HG02870 (cell line): ENCODE measurements at regions not wholly inside any gene's neighbourhood (a gene's known extent, or its start where the extent isn't known, plus 50 kb on each side); places are given as distances from the start of the nearest gene placed in this dataset.

ENCODE experiments used
- ATAC-seq: cut with Tn5 transposase; IDR thresholded peaks from one replicate; pipeline ENCODE4 v1.9.1; 2021; ENCODE audit warnings: mild to moderate bottlenecking, moderate library complexity; ENCODE audit not compliant: unreplicated experiment

DNA sequence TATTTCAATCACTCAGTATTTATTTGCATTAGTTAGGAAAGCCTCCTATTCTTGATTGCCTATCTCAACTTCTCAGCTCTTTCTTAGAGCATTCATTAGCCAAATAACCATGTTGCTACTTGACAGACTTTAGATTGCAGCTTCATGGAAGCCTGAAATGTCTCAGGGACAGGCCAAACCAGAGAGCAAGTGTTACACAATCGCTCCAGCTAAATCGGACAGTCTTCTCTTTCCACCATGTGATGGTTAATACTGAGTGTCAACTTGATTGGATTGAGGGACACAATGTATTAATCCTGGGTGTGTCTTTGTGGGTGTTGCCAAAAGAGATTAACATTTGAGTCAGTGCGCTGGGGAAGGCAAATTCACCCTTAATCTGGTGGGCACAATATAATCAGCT is 106.5 kb upstream of the DRD2 start:
- no peak for ATAC-seq

DNA sequence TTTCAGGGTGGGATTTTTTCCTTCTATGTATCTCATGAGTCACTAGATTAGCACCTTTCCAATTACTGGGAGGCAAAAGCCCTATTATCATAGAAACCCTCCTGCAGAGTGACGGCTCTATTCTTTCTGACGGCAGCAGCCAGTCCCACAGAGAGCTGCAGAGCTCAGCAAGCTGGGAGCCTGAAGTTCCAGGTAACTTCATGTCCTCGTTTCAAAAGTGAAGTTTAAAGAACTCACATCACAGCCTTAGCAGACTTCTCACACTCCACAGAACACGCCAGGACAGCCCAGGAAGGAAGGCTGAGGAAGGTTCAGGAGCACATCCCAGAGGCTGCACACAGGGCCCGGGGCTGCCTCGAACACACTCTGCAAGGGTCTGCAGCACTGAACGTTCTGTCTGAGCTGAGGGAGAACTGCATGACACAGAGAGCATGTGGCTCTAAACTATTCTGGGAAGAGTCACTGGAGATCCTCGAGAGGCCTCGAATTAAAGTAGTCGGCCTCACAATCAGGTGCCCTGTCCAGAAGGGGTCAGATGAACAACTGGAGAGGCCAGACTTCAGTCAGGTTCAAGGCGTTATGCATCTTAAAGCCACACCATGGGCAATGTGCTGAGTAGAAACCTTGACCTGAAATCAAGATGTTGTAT is 104.2 kb upstream of the DRD2 start:
- ATAC-seq, result no peak

DNA sequence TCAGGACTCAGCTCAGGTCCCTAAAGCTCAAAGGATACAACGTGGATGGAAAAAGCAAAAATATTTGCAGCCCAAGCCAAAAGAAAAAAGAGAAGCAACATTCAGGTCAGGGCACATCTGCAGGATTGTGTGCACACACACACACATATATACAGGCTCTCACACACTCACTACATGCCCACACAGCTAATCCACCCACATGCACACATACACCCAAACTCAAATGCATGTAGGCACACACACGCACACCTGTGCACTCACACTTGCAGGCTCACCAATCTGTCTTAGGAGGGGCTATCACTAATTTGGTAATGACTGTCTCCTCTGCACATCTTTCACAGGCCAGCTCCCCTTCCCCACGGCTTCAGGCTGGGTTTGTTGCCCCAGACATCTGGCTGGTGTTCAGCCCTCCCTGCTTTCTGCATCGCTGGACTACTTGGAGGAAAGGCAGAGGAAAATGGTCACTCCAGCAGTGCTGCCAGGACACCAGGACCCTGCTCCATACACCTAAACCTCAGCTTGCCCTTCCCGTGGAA is 103.6 kb upstream of the DRD2 start:
- ATAC-seq, result no peak

DNA sequence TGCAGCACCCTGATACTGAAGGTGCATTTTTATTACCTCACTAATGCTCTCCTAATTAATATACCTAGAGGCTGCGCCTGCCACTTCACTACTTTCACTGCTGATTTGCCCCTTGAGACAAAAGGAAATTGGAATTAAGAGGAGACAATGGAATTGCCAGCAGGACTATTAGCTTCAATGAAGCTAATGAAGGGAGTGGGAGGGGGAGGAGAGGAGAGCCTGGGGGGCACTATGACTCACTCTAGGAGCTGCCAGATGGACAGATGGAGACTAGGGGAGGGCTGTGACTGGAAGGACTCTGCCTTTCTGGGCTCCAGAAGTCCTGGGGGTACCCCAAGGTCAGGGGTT is 102.8 kb upstream of the DRD2 start:
- ATAC-seq, result no peak

DNA sequence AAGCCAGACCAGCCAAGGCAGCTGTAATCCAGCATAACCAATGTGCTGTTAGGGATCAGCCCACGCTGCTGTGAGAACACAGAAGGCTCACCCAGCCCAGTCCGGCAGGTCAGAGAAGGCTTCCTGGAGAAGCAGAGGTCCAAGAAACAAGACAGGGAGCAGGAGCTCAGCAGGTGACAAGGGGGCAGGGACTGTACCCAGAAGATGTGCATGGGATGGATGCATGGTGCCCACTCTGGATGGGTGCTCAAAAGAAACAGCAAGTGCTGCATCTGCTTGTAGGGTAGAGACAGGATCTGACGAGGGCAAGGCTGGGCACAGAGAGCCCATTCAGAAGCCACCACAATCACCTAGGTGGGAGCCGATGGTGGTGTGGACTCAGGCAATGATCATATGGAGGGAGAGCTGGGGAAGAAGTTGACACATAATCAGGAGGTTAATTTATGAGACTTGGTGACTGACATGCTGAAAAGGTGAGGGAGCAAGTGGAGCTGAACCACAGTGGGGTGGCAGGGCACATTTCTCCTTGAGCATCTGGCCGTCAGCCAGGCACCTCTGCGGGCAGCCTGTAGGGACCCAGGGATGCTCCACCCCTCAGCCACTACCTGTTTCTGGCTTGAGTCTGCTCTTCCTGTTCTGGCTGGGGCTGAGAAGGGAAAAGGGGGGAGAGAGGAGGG is 102.3 kb upstream of the DRD2 start:
- no peak for ATAC-seq

DNA sequence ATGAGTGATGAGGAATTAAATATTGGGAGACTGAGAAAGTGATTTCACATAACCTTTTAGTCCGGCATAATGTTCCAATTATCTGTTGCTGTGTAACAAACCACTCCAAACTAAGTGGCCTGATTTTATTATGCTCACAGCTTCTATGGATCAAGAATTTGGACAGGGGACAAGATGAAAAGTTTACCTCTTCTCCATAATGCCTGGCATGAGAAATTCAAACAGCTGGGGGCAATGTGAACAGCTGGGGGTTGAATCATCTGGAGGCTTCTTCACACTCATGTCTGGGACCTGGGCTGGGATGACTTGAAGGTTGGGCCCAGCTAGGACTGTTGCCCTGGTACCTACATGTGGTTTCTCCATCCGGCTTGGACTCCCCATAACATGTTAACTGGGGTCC is 99.4 kb upstream of the DRD2 start:
- ATAC-seq, result no peak

DNA sequence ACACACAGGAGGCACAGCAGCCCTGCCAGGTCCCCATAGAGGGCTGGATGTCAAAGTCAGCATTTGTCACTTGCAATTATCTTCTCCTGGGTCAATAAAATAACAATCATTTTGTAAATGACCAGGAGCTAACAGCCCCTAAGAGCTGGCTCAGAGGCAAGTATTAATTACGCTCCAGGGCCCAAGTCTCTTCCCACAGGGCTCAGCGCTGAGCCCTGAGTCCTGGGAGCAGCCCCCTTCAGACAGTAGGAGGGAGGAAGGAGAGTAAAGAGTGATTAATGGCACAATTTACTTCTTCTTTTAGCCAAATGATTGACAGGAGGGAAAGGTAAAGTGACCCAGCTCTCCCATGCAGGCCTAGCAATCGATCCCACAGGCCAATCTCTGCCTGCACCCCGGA is 99.0 kb upstream of the DRD2 start:
- no peak for ATAC-seq

DNA sequence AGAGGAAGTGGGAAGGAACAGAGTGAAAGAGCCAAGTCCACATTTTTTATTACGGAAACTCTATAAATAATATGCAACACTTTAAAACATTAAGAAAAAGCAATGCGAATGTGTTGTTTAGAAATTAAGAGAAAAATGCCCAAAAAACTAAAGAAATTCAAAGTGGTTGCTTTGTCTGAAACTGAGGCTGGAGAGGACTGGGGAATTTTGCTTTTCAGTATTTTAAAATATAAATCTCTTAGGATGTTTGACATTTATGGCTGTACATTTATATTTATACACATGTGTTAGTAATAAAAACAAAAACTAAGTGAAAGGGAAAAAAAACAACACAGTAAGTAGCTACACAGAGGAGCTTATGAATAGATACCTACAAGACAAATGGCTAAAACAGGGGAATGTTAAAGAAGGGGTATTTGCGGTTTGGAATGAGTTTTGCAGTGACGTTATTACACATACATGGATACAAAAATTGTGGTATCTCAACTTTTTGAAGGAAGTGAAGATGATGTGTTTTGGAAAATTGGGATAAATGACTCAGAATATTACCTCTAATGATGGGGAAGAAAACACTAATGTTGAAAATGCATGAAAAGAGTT is 97.0 kb upstream of the DRD2 start:
- no peak for ATAC-seq

DNA sequence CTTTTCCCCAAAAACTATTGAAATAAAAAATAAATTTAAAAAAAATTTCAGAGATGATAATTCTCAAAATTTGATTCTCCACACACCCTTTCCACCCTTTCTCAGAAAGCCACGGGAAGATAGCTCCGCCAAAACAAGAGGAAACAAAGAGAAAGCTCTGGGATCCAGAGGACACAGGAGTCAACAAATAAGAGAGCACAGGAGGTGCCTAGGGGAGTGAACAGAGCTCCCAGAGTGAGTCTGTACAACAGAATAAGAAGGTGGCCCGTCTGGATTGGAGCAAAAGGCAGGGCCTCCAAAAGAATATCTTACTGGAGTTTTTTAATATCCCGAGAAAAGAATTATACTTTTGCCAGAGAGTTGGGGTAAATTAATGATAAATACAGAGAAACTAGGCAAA is 96.3 kb upstream of the DRD2 start:
- ATAC-seq, result no peak

DNA sequence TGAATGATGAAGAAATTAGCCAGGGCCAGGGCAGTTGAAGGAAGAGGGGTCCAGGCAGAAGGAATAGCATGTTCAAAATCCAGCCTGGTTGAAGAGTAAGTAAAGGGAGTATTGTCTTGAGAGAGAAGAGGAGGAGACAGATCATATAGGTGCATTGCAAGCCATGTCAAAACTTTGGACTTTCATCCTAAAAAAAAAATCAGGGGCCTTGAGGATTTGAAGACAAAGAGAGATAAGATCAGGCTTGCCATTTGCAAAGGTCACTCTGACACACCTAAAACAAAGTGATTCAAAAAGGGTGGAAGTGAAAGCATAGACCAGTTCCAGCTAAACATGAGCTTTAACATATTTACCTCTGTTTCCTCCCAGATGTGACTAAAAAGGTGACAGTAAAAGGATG is 95.7 kb upstream of the DRD2 start:
- ATAC-seq, result no peak

DNA sequence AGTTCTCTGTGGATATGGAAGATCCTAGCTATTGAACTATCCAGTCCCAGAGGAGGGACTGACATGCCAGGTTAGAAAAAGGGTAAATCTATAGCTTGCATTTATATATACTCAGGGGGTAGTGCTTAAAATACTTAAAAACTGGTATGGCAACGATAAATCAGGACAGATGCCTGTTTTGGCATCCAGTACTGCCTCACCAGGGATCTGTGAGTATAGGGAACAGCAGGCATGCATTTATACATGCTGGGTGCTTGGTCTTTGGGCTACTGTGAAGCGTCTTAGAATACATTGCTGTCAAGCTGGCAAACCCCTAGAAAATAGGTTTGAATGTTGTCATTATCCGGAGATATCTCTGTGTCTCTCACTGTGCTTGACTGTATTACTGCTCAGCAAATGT is 94.2 kb upstream of the DRD2 start:
- ATAC-seq, result no peak

DNA sequence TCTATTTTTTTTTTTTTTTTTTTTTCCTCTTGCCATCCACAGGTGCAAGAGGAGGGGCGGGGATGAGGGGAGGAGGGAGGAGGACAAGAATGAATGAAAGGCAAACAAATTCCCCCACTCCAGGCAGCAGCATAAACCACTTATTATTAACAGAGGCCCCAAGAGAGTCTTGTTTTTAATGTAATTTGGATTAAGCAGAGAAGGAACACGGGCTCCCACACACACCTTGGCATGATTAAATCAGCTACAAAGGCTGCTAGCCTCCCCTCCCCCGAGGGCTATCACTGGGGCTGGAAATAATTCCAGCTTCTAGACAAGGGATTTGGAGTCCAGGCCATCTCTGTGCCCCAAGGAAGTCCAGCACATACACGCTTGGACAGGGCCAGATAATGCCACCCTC is 93.4 kb upstream of the DRD2 start:
- ATAC-seq, result no peak

DNA sequence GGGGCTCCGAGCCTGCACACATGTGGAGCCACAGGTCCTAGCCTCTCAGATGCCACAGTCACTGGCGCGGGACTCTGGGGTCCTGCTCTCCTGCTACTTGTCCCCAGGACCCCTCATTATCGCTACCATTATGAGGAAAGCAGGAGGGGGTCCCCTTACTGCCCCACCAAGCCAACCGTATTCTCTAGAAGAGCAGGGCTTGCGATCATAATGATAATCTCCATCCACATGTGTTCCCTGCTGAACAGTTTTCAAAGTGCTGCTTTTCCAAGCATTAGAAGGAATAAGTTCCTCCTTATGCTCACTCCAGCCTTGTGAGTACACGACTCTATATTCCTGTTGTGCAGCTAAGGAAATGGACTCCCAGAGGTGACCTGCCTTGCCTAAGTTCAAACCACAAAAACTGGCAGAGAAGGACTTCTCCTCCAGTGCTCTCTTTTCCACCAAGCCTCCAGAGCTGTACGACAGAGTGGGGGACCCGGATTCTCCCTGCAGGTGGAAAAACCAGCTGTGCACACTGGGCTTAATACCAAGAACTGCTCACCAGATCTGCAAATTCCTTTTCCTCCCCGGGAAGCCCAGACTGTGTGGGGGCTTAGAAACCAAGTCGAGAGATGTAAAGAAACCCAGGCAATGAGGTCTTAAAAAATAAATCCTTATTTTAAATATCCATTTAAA is 92.8 kb upstream of the DRD2 start:
- no peak for ATAC-seq

DNA sequence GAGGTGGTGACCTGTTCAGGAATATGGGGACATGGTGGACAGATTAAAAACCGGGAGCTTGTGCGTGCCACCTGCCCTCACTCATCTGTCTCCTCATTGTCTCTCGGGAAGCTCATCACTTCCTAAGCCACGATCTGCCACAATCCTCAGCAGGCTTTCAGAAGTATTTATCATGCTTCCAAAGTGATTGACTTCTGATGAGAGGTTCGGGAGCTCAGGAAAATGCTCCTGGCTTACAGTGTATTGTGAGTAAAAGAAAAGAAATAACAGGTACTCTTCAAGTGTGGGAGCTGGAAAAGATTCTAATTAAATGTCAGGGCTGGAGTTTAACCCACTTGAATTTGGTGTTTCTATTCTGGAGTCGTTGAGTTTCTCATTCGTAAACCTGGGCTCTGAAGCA is 91.9 kb upstream of the DRD2 start:
- no peak for ATAC-seq

DNA sequence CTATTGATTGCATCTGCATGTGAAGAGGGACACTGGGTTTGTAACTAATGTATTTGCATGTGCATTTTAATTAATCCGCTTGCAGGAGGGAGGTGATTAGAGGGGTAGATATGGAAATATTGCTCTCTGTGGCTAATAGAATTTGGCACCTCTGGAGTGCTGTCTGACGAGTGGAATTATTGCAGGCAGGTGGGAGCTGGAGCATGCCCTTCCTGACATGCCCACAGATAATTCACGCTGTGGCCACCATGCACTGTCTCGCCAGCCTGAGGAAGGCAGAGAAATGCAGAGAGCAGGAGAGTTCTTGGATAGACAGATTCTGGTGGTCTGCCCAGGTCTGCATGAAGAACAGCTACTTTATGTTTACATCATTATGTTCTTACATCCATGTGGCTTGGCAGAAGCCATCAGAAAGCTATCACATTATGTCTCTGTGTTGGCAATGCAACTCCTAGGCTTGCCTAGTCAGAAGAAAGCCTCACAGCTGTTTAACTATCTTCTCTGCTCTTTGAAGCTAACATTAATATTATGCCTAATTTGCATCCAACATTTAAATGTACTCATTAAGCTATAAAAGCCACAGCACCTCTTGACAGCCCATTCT is 89.4 kb upstream of the DRD2 start:
- no peak for ATAC-seq

DNA sequence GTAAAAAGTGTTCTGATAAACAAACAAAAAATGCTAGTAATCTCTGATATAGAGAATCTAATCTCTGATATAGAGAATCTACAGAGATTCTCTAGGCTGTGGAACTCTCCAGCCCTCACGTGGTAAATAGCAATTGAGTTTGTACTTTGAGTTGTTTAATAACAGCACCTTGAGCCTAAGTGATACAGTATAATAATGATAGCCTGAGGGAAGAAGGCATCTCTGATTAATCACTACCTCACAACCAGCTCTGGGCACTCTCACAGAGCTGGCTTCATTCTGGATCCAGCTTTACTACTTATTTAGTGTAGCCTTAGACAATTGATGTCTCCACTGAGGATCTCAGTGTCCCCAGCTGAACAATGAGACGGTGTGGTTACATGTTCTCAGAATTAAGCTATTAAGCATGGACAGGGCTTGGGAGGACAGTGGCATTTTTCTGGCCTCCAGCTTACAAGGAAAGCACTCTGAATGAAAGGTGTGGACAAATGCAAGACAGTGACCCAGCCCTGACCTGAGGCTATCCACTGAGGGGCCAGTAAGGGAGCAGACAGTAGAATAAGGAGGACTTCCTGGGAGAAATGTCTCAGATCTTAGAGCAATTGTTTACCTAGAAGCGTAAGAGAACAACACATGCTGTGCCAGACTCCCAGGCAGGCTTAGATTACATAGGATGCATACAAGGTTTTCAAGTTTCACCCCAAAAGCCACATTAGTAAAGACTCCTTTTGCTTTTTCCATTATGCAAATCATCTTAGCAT is 88.7 kb upstream of the DRD2 start:
- no peak for ATAC-seq

DNA sequence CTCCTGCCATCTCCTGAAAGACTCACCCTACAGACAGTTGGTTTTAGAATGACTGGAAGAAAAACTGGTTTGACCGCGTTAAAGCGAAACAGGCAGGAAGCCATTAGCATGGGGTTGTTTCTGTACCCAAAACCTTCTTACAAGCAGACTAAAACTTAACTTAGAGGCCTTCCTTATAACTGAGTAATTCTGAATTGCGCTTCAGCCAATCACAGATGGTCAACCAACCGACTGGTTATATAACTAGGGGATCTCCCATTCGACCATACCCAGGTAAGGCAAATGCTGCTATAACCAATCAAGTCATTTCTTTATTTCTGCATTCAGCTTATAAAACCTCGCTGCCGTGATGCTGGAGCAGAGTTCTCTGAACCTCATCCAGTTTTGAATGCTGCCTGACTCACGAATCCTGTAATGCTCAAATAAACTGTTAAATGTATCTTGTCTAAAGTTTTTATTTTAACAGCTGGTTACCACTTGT is 87.8 kb upstream of the DRD2 start:
- peak; percentile 75 for ATAC-seq

DNA sequence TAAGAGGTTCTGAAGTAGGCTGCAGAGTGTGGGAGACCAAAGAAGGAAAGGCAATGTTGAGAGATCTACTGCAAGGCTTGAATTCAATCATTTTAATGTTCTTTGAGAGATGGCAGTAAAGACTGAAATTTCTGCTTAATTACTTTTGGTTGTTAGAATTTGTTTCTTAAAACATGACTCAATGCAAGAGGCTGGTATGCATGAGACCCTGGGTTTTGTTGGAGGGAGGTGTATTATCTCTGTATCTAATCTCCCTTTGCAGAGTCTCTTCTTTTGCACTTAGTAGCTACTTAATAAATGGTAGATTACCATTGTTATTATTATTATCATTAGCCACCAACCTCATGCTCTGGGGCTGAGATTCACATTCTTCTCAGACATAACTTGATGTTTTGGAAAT is 87.4 kb upstream of the DRD2 start:
- ATAC-seq, result peak; percentile 18

DNA sequence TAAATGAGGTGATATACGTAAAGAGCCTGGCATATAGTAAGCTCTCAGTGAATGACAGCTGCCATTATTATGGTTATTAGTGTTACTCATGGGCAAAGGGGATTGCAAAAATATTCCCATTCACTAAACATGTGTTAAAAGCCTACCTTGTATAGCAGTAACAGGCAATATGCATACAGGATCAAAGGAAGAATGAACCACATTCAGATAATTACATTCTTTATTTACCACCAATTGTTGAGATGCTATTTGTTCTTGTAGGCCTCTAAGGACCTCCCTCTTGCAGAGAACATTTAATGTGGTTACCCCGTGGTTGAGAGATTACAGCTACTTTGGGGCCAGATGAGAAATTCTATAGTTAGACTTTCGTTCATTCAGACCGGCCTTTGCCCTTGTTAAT is 82.7 kb upstream of the DRD2 start:
- no peak for ATAC-seq

DNA sequence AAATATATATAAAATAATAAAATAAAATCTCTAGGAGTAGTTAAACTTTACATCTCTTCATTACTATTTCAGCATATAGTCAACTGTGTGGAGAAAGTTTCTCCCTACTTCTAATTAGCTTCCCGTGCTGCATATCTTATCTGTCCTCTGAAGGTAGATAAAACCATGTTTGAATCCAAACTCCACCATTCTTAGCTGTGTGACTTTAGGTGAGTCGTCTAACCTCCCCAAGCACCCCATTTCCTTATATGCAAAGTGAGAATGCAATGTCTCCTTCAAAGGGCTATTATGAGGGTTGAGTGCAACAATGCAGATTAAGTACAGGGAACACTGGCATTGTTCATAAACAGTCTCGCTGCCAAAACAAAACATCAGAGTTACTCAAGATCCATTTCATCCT is 80.8 kb upstream of the DRD2 start:
- no peak for ATAC-seq
